ENCODE measurements at regions not wholly inside any gene's neighbourhood (a gene's known extent, or its start where the extent isn't known, plus 50 kb on each side); places are given as distances from the start of the nearest gene placed in this dataset.
A peak's percentile ranks its signal among the peaks of the same experiment; 100 is the strongest.

- Histone ChIP-seq H2AFZ (ENCODE audit: low read length) (no peak overlapping the region), H3K79me2 (ENCODE audit: insufficient read depth, low read length) (no peaks in the 10 kb centered on the region), H3K4me1 (ENCODE audit: insufficient read depth, low read length) (no peaks in the 10 kb centered on the region), H3K4me3 (ENCODE audit: insufficient read depth, low read length) (no peak overlapping the region), H4K20me1 (ENCODE audit: insufficient read depth, low read length) (no peaks in the 10 kb centered on the region), H3K27ac (ENCODE audit: low read depth, low read length) (no peak overlapping the region), H3K9me3 (ENCODE audit: low read depth, low read length) (no peaks in the 10 kb centered on the region), H3K27me3 (ENCODE audit: insufficient read depth, low read length) (no peaks in the 10 kb centered on the region), H3K4me2 (ENCODE audit: insufficient read depth, low read length) (no peak overlapping the region), H3K36me3 (ENCODE audit: insufficient read depth, low read length) (no peaks in the 10 kb centered on the region)
- no peak for TF ChIP-seq CTCF (IDR thresholded peaks at IDR 0.05; ENCODE audit: extremely low read depth, low read depth, low read length)
- no peak for DNase-seq (ENCODE audit: insufficient read length, low spot score, missing footprints)
Measured at GRCh38 chr12:72144553-72144952, 127.6 kb upstream of the TRHDE start.

DNA sequence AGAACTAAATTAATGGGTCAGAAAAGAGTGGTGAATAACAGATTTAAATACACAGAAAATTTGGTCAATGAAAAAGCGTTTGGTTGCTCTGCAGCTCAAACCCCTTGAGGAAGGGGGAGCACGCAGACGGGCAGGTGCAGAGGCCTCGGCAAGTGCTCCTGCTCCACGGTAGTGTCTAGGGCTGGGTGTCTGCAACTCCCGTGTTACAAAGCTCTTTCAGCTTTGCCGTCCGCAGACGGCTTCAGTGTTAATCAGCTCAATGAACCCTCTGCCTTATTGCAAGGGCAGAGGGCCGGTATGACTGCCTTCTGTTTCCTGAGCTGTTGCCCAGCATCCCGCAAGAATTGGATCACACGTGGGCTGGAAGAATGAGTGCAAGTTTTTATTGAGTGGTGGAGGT lies 125.7 kb upstream of the TRHDE start:
- DNase-seq (ENCODE audit: insufficient read length, low spot score, missing footprints), result no peak
- Histone ChIP-seq H3K36me3 (ENCODE audit: insufficient read depth, low read length) (no peaks in the 10 kb centered on the region), H3K4me2 (ENCODE audit: insufficient read depth, low read length) (no peak overlapping the region), H4K20me1 (ENCODE audit: insufficient read depth, low read length) (no peaks in the 10 kb centered on the region), H3K9me3 (ENCODE audit: low read depth, low read length) (no peaks in the 10 kb centered on the region), H3K4me1 (ENCODE audit: insufficient read depth, low read length) (no peaks in the 10 kb centered on the region), H3K79me2 (ENCODE audit: insufficient read depth, low read length) (no peaks in the 10 kb centered on the region), H3K4me3 (ENCODE audit: insufficient read depth, low read length) (no peak overlapping the region), H3K27ac (ENCODE audit: low read depth, low read length) (no peak overlapping the region), H3K27me3 (ENCODE audit: insufficient read depth, low read length) (no peaks in the 10 kb centered on the region), H2AFZ (ENCODE audit: low read length) (no peak overlapping the region)
- TF ChIP-seq CTCF (IDR thresholded peaks at IDR 0.05; ENCODE audit: extremely low read depth, low read depth, low read length), result no peak

DNA sequence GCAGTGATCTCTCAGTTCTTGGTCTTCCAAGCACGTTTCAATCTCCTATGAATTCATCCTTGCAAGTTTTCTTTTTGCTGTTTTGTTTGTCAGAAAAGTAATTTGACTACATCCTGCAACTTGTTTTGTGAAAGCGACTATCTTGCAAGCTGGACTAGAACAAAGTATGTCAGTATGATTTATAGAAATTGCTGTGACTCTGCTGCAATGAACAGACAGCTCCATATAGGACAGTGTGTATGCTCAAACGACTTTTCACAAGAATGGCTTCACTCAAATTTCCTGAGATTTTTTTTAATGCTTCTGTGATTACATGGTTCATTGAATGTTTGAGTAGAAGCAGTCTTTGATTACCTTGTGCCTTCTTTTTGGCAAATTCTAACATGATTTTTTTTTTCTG lies 123.5 kb upstream of the TRHDE start:
- H3K9me3 ChIP-seq (ENCODE audit: low read depth, low read length), result no peaks in the 10 kb centered on the region
- H3K36me3 ChIP-seq (ENCODE audit: insufficient read depth, low read length), result no peaks in the 10 kb centered on the region
- DNase-seq (ENCODE audit: insufficient read length, low spot score, missing footprints), result no peak
- no peak overlapping the region for H3K27ac ChIP-seq (ENCODE audit: low read depth, low read length)
- no peaks in the 10 kb centered on the region for H4K20me1 ChIP-seq (ENCODE audit: insufficient read depth, low read length)
- no peak for TF ChIP-seq CTCF (IDR thresholded peaks at IDR 0.05; ENCODE audit: extremely low read depth, low read depth, low read length)
- H3K79me2 ChIP-seq (ENCODE audit: insufficient read depth, low read length), result no peaks in the 10 kb centered on the region
- H3K4me2 ChIP-seq (ENCODE audit: insufficient read depth, low read length), result no peak overlapping the region
- no peaks in the 10 kb centered on the region for H3K27me3 ChIP-seq (ENCODE audit: insufficient read depth, low read length)
- no peak overlapping the region for H2AFZ ChIP-seq (ENCODE audit: low read length)
- H3K4me3 ChIP-seq (ENCODE audit: insufficient read depth, low read length), result no peak overlapping the region
- no peaks in the 10 kb centered on the region for H3K4me1 ChIP-seq (ENCODE audit: insufficient read depth, low read length)

GRCh38 chr12:72162875-72163274 lies 109.3 kb upstream of the TRHDE start:
- H3K4me2 ChIP-seq (ENCODE audit: insufficient read depth, low read length), result no peak overlapping the region
- no peaks in the 10 kb centered on the region for H3K36me3 ChIP-seq (ENCODE audit: insufficient read depth, low read length)
- no peaks in the 10 kb centered on the region for H4K20me1 ChIP-seq (ENCODE audit: insufficient read depth, low read length)
- TF ChIP-seq CTCF (IDR thresholded peaks at IDR 0.05; ENCODE audit: extremely low read depth, low read depth, low read length), result no peak
- no peak overlapping the region for H3K27ac ChIP-seq (ENCODE audit: low read depth, low read length)
- no peaks in the 10 kb centered on the region for H3K27me3 ChIP-seq (ENCODE audit: insufficient read depth, low read length)
- no peaks in the 10 kb centered on the region for H3K79me2 ChIP-seq (ENCODE audit: insufficient read depth, low read length)
- H3K4me3 ChIP-seq (ENCODE audit: insufficient read depth, low read length), result no peak overlapping the region
- no peaks in the 10 kb centered on the region for H3K9me3 ChIP-seq (ENCODE audit: low read depth, low read length)
- H2AFZ ChIP-seq (ENCODE audit: low read length), result no peak overlapping the region
- peak; percentile 68 for DNase-seq (ENCODE audit: insufficient read length, low spot score, missing footprints)
- H3K4me1 ChIP-seq (ENCODE audit: insufficient read depth, low read length), result no peaks in the 10 kb centered on the region
